A549 (cell line): ENCODE measurements at regions not wholly inside any gene's neighbourhood (a gene's known extent, or its start where the extent isn't known, plus 50 kb on each side); places are given as distances from the start of the nearest gene placed in this dataset.

Experiments
- CEBPB ChIP-seq, 2 experiments: fragments of >200 bp in 1 of 2; sonication (Bioruptor Twin) in 1 of 2; formaldehyde crosslinking in 1 of 2; IDR thresholded peaks; 2 replicates each; pipeline ENCODE4 v1.6.1; 2012 to 2016
- CTCF ChIP-seq: fragments of >200 bp; sonication (Bioruptor Twin); formaldehyde crosslinking; IDR thresholded peaks from 3 replicates; pipeline ENCODE4 v1.5.1; 2016
- RAD21 ChIP-seq, 2 experiments: fragments of >200 bp in 1 of 2; sonication (Bioruptor Twin) in 1 of 2; formaldehyde crosslinking in 1 of 2; IDR thresholded peaks in 1 of 2; conservative IDR thresholded peaks in 1 of 2; 2 replicates in 1 of 2; 3 replicates in 1 of 2; pipeline ENCODE4 v1.6.1; 2012 to 2018; ENCODE audit warnings: inconsistent platforms in 1 of 2

GRCh38 chr6:103404799-103405198 lies 1454.9 kb downstream of the HACE1 start:
- TF ChIP-seq CTCF (no peak), RAD21 (conservative IDR thresholded peaks at IDR 0.05 in 1 of 2, IDR thresholded peaks at IDR 0.05 in 1 of 2) (no peak), CEBPB (IDR thresholded peaks at IDR 0.05) (no peak)
